ENCODE measurements at regions not wholly inside any gene's neighbourhood (a gene's known extent, or its start where the extent isn't known, plus 50 kb on each side); places are given as distances from the start of the nearest gene placed in this dataset.

GRCh38 chr2:14540015-14540414, 92.5 kb upstream of the LRATD1 start:
- Histone ChIP-seq H3K79me1 (ENCODE audit: low read depth, low read length) (no peaks in the 10 kb centered on the region), H2BK120ac (replicated peaks; ENCODE audit: low read depth, low read length) (no peak overlapping the region), H2BK5ac (ENCODE audit: low read depth, low read length) (no peak overlapping the region), H4K20me1 (replicated peaks in 1 of 2; ENCODE audit: control insufficient read depth in 1 of 2, insufficient read depth in 2 of 2, low read length in 2 of 2) (no peaks in the 10 kb centered on the region), H3K9ac (replicated peaks in 1 of 4; ENCODE audit: extremely low read depth in 1 of 4, low read depth in 3 of 4, low read length in 3 of 4) (no peak overlapping the region), H3K79me2 (ENCODE audit: control insufficient read depth in 1 of 2, insufficient read depth in 2 of 2, low read length in 2 of 2) (no peaks in the 10 kb centered on the region), H3K9me3 (ENCODE audit: insufficient read depth in 2 of 2, low read depth in 1 of 2, low read length in 1 of 2) (0 out of 4 replicates have a peak, but pooled peaks cover 0 to 5% of the 10 kb centered on the region in 2 experiments), H3K27ac (ENCODE audit: low read depth, low read length) (no peak overlapping the region), H3K56ac (replicated peaks; ENCODE audit: insufficient read length, low read depth, low read length) (no peak overlapping the region), H4K8ac (ENCODE audit: extremely low read depth, insufficient read depth, low read length) (no peak overlapping the region), H3K14ac (ENCODE audit: insufficient read length) (no peak overlapping the region), H4K91ac (replicated peaks; ENCODE audit: insufficient read length, low read length) (no peak overlapping the region), H2AFZ (ENCODE audit: low read length) (no peak overlapping the region), H2BK20ac (ENCODE audit: low read length) (no peak overlapping the region), H3K4me3 (ENCODE audit: extremely low read depth in 1 of 4, insufficient read depth in 2 of 4, low read depth in 3 of 4, low read length in 4 of 4) (no peak overlapping the region), H4K5ac (ENCODE audit: insufficient read length, low read depth, low read length) (no peak overlapping the region), H2AK5ac (ENCODE audit: low read depth, low read length) (no peak overlapping the region), H3K18ac (ENCODE audit: extremely low read depth, low read length) (no peak overlapping the region), H3K4ac (replicated peaks; ENCODE audit: insufficient read length, low read depth, low read length) (no peak overlapping the region), H3K4me1 (replicated peaks in 1 of 4; ENCODE audit: control insufficient read depth in 3 of 4, insufficient read depth in 4 of 4, low read length in 3 of 4) (no peaks in the 10 kb centered on the region), H3K23ac (ENCODE audit: insufficient read length) (no peak overlapping the region), H3K23me2 (ENCODE audit: low read depth, low read length) (no peaks in the 10 kb centered on the region), H2BK15ac (ENCODE audit: low read length) (no peak overlapping the region), H3K27me3 (replicated peaks in 1 of 4; ENCODE audit: control insufficient read depth in 3 of 4, extremely low read depth in 1 of 4, insufficient read depth in 3 of 4, low read length in 3 of 4) (no peaks in the 10 kb centered on the region), H2BK12ac (ENCODE audit: low read depth, low read length) (no peak overlapping the region), H3K4me2 (ENCODE audit: insufficient read depth in 1 of 2, low read depth in 2 of 2, low read length in 2 of 2) (no peak overlapping the region), H3K36me3 (ENCODE audit: control insufficient read depth in 2 of 4, insufficient read depth in 4 of 4, low read length in 3 of 4) (no peaks in the 10 kb centered on the region)
- no peak for TF ChIP-seq BCL11A (IDR thresholded peaks at IDR 0.05; ENCODE audit: low read depth in 2 of 2, low read length in 2 of 2)
- TF ChIP-seq CREB1 (IDR thresholded peaks at IDR 0.05), result no peak
- no peak for TF ChIP-seq CTCF (IDR thresholded peaks at IDR 0.05; ENCODE audit: control extremely low read depth in 1 of 3, insufficient read depth in 1 of 3, low read depth in 1 of 3, low read length in 3 of 3)
- no peak for TF ChIP-seq SP4 (IDR thresholded peaks at IDR 0.05; ENCODE audit: low read length)
- TF ChIP-seq TAF7 (optimal IDR thresholded peaks at IDR 0.05; ENCODE audit: borderline replicate concordance, low read depth, low read length), result no peak
- DNase-seq (ENCODE audit: low read depth in 1 of 2, low spot score in 2 of 2) (no peak), FAIRE-seq (no peak)
- 95% methylated on average over 1 of the region's 1 CpG; no CpG with 5 or more reads in 1 of the 2 experiments for WGBS, 2 experiments (ENCODE audit: extremely low coverage in 1 of 2, insufficient coverage in 1 of 2, insufficient read length in 1 of 2, insufficient replicate concordance in 2 of 2, low coverage in 1 of 2, low lambda C conversion rate in 2 of 2, missing lambda C conversion rate in 1 of 2)
- CTCF ChIA-PET (ENCODE audit: partially characterized antibody), result no interaction called here
- POLR2A ChIA-PET (ENCODE audit: partially characterized antibody), result no interaction called here

Data from H1 (cell line).